H9 (cell line): ENCODE measurements at regions not wholly inside any gene's neighbourhood (a gene's known extent, or its start where the extent isn't known, plus 50 kb on each side); places are given as distances from the start of the nearest gene placed in this dataset.

Experiments used
- DNase-seq: peaks from one replicate; pipeline ENCODE4 v3.0.0-alpha.2; 2017
- H2AFZ ChIP-seq: one replicate; pipeline ENCODE4 v1.6.1; 2013; ENCODE audit warnings: mild to moderate bottlenecking, low read length, control low read depth, moderate library complexity
- H2AK5ac ChIP-seq: 2 replicates; pipeline ENCODE4 v1.6.1; 2013; ENCODE audit warnings: low read length, control low read depth, mixed read lengths; ENCODE audit not compliant: insufficient read length
- H2BK120ac ChIP-seq: one replicate; pipeline ENCODE4 v1.6.1; 2013; ENCODE audit warnings: low read depth, mild to moderate bottlenecking, low read length, control low read depth, inconsistent platforms; ENCODE audit not compliant: poor library complexity, severe bottlenecking
- H2BK12ac ChIP-seq: 2 replicates; pipeline ENCODE4 v1.6.1; 2013; ENCODE audit warnings: low read length, control low read depth, mixed read lengths, low read depth; ENCODE audit not compliant: insufficient read length
- H2BK15ac ChIP-seq: 2 replicates; pipeline ENCODE4 v1.6.1; 2013; ENCODE audit warnings: low read depth, low read length, control low read depth
- H2BK20ac ChIP-seq: one replicate; pipeline ENCODE4 v1.6.1; 2013; ENCODE audit warnings: low read depth, mild to moderate bottlenecking, low read length, control low read depth, inconsistent platforms; ENCODE audit not compliant: poor library complexity, severe bottlenecking
- H2BK5ac ChIP-seq: 2 replicates; pipeline ENCODE4 v1.6.1; 2013; ENCODE audit warnings: low read length, control low read depth, mixed read lengths; ENCODE audit not compliant: insufficient read length
- H3K14ac ChIP-seq: 2 replicates; pipeline ENCODE4 v1.6.1; 2013; ENCODE audit warnings: low read length, control low read depth; ENCODE audit not compliant: insufficient read depth
- H3K18ac ChIP-seq: 2 replicates; pipeline ENCODE4 v1.6.1; 2013; ENCODE audit warnings: low read depth, mild to moderate bottlenecking, mixed read lengths, low read length, control low read depth; ENCODE audit not compliant: insufficient read length
- H3K23ac ChIP-seq: 2 replicates; pipeline ENCODE4 v1.6.1; 2013; ENCODE audit warnings: low read length, control low read depth, mixed read lengths, low read depth; ENCODE audit not compliant: insufficient read length
- H3K23me2 ChIP-seq: 2 replicates; pipeline ENCODE4 v1.6.1; 2013; ENCODE audit warnings: low read depth, mild to moderate bottlenecking, mixed read lengths, low read length, control low read depth; ENCODE audit not compliant: insufficient read length, poor library complexity, severe bottlenecking
- H3K27ac ChIP-seq: 2 replicates; pipeline ENCODE4 v1.5.1; 2013; ENCODE audit warnings: low read length, control low read depth, mixed read lengths, low read depth; ENCODE audit not compliant: insufficient read length
- H3K27me3 ChIP-seq: 2 replicates; pipeline ENCODE4 v1.6.1; 2013; ENCODE audit warnings: low read length, control low read depth, inconsistent platforms; ENCODE audit not compliant: insufficient read depth
- H3K4ac ChIP-seq: 2 replicates; pipeline ENCODE4 v1.6.1; 2013; ENCODE audit warnings: low read depth, mild to moderate bottlenecking, control low read depth, inconsistent platforms, low read length, moderate library complexity
- H3K4me1 ChIP-seq: 2 replicates; pipeline ENCODE4 v1.6.1; 2013; ENCODE audit warnings: low read length, control low read depth, inconsistent platforms; ENCODE audit not compliant: insufficient read depth
- H3K4me2 ChIP-seq: 2 replicates; pipeline ENCODE4 v1.6.1; 2013; ENCODE audit warnings: low read length, control low read depth, mixed read lengths; ENCODE audit not compliant: insufficient read length, insufficient read depth
- H3K56ac ChIP-seq: 2 replicates; pipeline ENCODE4 v1.6.1; 2013; ENCODE audit warnings: low read depth, mild to moderate bottlenecking, mixed read lengths, low read length, control low read depth; ENCODE audit not compliant: insufficient read length
- H3K79me1 ChIP-seq: 2 replicates; pipeline ENCODE4 v1.6.1; 2013; ENCODE audit warnings: low read depth, mild to moderate bottlenecking, moderate library complexity, low read length, control low read depth, inconsistent platforms; ENCODE audit not compliant: insufficient read depth, poor library complexity, severe bottlenecking
- H3K79me2 ChIP-seq: 2 replicates; pipeline ENCODE4 v1.6.1; 2013; ENCODE audit warnings: low read length, control low read depth, inconsistent platforms; ENCODE audit not compliant: insufficient read depth
- H3K9ac ChIP-seq: 2 replicates; pipeline ENCODE4 v1.6.1; 2013; ENCODE audit warnings: low read length, control low read depth, mixed read lengths; ENCODE audit not compliant: insufficient read length; ENCODE audit errors: extremely low read depth
- H3K9me3 ChIP-seq: one replicate; pipeline ENCODE4 v1.6.1; 2013; ENCODE audit warnings: low read depth, low read length, inconsistent platforms; ENCODE audit not compliant: control insufficient read depth
- H3T11ph ChIP-seq: one replicate; pipeline ENCODE4 v1.6.1; 2013; ENCODE audit warnings: mild to moderate bottlenecking, low read length, control low read depth, inconsistent platforms
- H4K20me1 ChIP-seq: one replicate; pipeline ENCODE4 v1.6.1; 2013; ENCODE audit not compliant: control insufficient read depth, insufficient read length, insufficient read depth
- H4K5ac ChIP-seq: 2 replicates; pipeline ENCODE4 v1.6.1; 2013; ENCODE audit warnings: low read depth, mild to moderate bottlenecking, mixed read lengths, low read length, control low read depth; ENCODE audit not compliant: insufficient read length
- H4K8ac ChIP-seq: replicated peaks from 2 replicates; pipeline ENCODE4 v1.6.1; 2013; ENCODE audit warnings: low read length, control low read depth, mixed read lengths, low read depth; ENCODE audit not compliant: insufficient read length
- H4K91ac ChIP-seq: 2 replicates; pipeline ENCODE4 v1.6.1; 2013; ENCODE audit warnings: low read depth, mild to moderate bottlenecking, moderate library complexity, mixed read lengths, low read length, control low read depth; ENCODE audit not compliant: insufficient read length
- H3K27ac Mint-ChIP-seq, 3 experiments: 2 replicates in 2 of 3; 3 replicates in 1 of 3; pipeline ENCODE4 v1.8.0; 2020 to 2021; ENCODE audit warnings: mixed read lengths in 3 of 3, mild to moderate bottlenecking in 1 of 3, moderate library complexity in 1 of 3
- H3K27me3 Mint-ChIP-seq: 2 replicates; pipeline ENCODE4 v1.8.0; 2021; ENCODE audit warnings: low read depth, mild to moderate bottlenecking, moderate library complexity, mixed read lengths
- H3K36me3 Mint-ChIP-seq, 3 experiments: 2 replicates in 2 of 3; 3 replicates in 1 of 3; pipeline ENCODE4 v1.8.0; 2020 to 2021; ENCODE audit warnings: low read depth in 3 of 3, mixed read lengths in 3 of 3; ENCODE audit not compliant: insufficient read depth in 1 of 3
- H3K4me1 Mint-ChIP-seq, 2 experiments: 2 replicates each; pipeline ENCODE4 v1.8.0; 2020; ENCODE audit warnings: mixed read lengths in 2 of 2
- H3K4me3 Mint-ChIP-seq, 2 experiments: 2 replicates in 1 of 2; 3 replicates in 1 of 2; pipeline ENCODE4 v1.8.0; 2020 to 2021; ENCODE audit warnings: mild to moderate bottlenecking in 2 of 2, mixed read lengths in 2 of 2, moderate library complexity in 1 of 2
- H3K9me3 Mint-ChIP-seq, 2 experiments: 2 replicates in 1 of 2; 3 replicates in 1 of 2; pipeline ENCODE4 v1.8.0; 2020; ENCODE audit warnings: mild to moderate bottlenecking in 2 of 2, mixed read lengths in 2 of 2, moderate library complexity in 1 of 2
- TF ChIP-seq, protein P1 (sequence below): fragments of 200-600 bp; sonication (generic); conservative IDR thresholded peaks from 3 replicates; pipeline ENCODE4 v1.8.0; 2021; ENCODE audit warnings: antibody characterized with exemption, mild to moderate bottlenecking

DNA sequence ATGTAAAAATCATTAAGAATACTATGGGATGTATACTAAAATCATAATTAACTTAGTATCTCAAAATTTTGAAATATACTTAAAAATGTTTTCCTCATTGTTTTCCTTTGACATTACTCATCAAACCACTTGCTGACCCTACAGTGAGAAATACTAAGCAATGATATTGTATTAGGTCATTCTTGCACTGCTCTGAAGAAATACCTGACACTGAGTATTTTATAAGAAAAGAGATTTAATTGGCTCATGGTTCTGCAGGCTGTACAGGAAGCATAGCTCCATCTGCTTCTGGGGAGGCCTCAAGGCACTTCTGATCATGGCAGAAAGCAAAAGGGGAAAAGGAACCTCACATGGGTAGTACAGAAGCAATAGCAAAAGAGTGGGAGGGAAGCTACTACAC, 950.9 kb upstream of the CHORDC1 start:
- Histone ChIP-seq H3K18ac (no peak overlapping the region), H2BK12ac (no peak overlapping the region), H3K9me3 (no peaks in the 10 kb centered on the region), H2BK20ac (no peak overlapping the region), H4K8ac (no peak overlapping the region), H3K27ac (no peak overlapping the region), H2BK15ac (no peak overlapping the region), H2BK5ac (no peak overlapping the region), H3K79me1 (no peaks in the 10 kb centered on the region), H4K20me1 (no peaks in the 10 kb centered on the region), H4K91ac (no peak overlapping the region), H3K23ac (no peak overlapping the region), H3T11ph (no peak overlapping the region), H3K4me1 (no peaks in the 10 kb centered on the region), H3K14ac (no peak overlapping the region), H3K79me2 (no peaks in the 10 kb centered on the region), H2AFZ (no peak overlapping the region), H3K23me2 (no peaks in the 10 kb centered on the region), H3K9ac (no peak overlapping the region), H3K27me3 (no peaks in the 10 kb centered on the region), H3K4me2 (no peak overlapping the region), H3K4ac (no peak overlapping the region), H2BK120ac (no peak overlapping the region), H4K5ac (no peak overlapping the region), H3K56ac (no peak overlapping the region), H2AK5ac (no peak overlapping the region)
- TF ChIP-seq, protein P1, sequence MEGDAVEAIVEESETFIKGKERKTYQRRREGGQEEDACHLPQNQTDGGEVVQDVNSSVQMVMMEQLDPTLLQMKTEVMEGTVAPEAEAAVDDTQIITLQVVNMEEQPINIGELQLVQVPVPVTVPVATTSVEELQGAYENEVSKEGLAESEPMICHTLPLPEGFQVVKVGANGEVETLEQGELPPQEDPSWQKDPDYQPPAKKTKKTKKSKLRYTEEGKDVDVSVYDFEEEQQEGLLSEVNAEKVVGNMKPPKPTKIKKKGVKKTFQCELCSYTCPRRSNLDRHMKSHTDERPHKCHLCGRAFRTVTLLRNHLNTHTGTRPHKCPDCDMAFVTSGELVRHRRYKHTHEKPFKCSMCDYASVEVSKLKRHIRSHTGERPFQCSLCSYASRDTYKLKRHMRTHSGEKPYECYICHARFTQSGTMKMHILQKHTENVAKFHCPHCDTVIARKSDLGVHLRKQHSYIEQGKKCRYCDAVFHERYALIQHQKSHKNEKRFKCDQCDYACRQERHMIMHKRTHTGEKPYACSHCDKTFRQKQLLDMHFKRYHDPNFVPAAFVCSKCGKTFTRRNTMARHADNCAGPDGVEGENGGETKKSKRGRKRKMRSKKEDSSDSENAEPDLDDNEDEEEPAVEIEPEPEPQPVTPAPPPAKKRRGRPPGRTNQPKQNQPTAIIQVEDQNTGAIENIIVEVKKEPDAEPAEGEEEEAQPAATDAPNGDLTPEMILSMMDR, result no peak
- H3K4me1 Mint-ChIP-seq, result peaks cover 0 to 2% of the 10 kb centered on the region in 2 experiments; a peak in 1 of 4 replicates
- H3K9me3 Mint-ChIP-seq, result no peaks in the 10 kb centered on the region; a peak in 1 of 5 replicates
- DNase-seq, result no peak
- H3K36me3 Mint-ChIP-seq, result no peaks in the 10 kb centered on the region
- no peaks in the 10 kb centered on the region for H3K27me3 Mint-ChIP-seq
- H3K4me3 Mint-ChIP-seq, result no peak overlapping the region
- no peak overlapping the region for H3K27ac Mint-ChIP-seq
